PC-9 (cell line): ENCODE measurements at regions not wholly inside any gene's neighbourhood (a gene's known extent, or its start where the extent isn't known, plus 50 kb on each side); places are given as distances from the start of the nearest gene placed in this dataset.

Source experiments
- BruUV-seq: library from RNA; stranded (reverse); fragments of 400-500 nt; replicated peaks from 2 replicates; lab custom pipeline; 2021; lab: Mats Ljungman, UMichigan
- CTCF ChIA-PET: fragments of 300-600 bp; sonication (Branson Sonifier 250); formaldehyde crosslinking; loops from one replicate; lab custom pipeline; 2022; ENCODE audit warnings: antibody characterized with exemption; lab: Charles Lee
- POLR2A ChIA-PET: fragments of 300-600 bp; sonication (Branson Sonifier 250); formaldehyde crosslinking; loops from one replicate; lab custom pipeline; 2022; ENCODE audit warnings: antibody characterized with exemption; ENCODE audit not compliant: unreplicated experiment; lab: Charles Lee
- DNase-seq, 2 experiments: peaks; one replicate each; pipeline versions ENCODE4 v3.0.0 to v3.0.0-alpha.2; 2015 to 2022; ENCODE audit warnings: mixed read lengths in 1 of 2
- H2AFZ ChIP-seq: fragments of 200-600 bp; sonication (generic); 2 replicates; pipeline ENCODE4 v1.8.1; 2017; ENCODE audit warnings: antibody characterized with exemption
- H3F3A ChIP-seq: fragments of 200-600 bp; sonication (generic); 2 replicates; pipeline ENCODE4 v1.8.1; 2017; ENCODE audit warnings: antibody characterized with exemption, mild to moderate bottlenecking, low read depth; ENCODE audit not compliant: insufficient read depth
- H3K27ac ChIP-seq: fragments of 200-600 bp; sonication (generic); 2 replicates; pipeline ENCODE4 v1.6.1; 2016; ENCODE audit warnings: mixed run types
- H3K27me3 ChIP-seq: fragments of 200-600 bp; sonication (generic); 2 replicates; pipeline ENCODE4 v1.6.1; 2016; ENCODE audit warnings: low read depth, mixed run types; ENCODE audit not compliant: insufficient read depth
- H3K36me3 ChIP-seq: fragments of 200-600 bp; sonication (generic); 2 replicates; pipeline ENCODE4 v1.6.1; 2016; ENCODE audit warnings: low read depth, mixed run types
- H3K4me1 ChIP-seq: fragments of 200-600 bp; sonication (generic); replicated peaks from 2 replicates; pipeline ENCODE4 v1.6.1; 2016; ENCODE audit warnings: mixed run types; ENCODE audit not compliant: insufficient read depth
- H3K4me2 ChIP-seq: fragments of 200-600 bp; sonication (generic); 2 replicates; pipeline ENCODE4 v1.6.1; 2017; ENCODE audit warnings: mixed run types
- H3K4me3 ChIP-seq: fragments of 200-600 bp; sonication (generic); 2 replicates; pipeline ENCODE4 v1.6.1; 2016; ENCODE audit warnings: mixed run types
- H3K79me2 ChIP-seq: fragments of 200-600 bp; sonication (generic); 2 replicates; pipeline ENCODE4 v1.6.1; 2017; ENCODE audit warnings: low read depth, mixed run types
- H3K9me2 ChIP-seq: fragments of 200-600 bp; sonication (generic); 2 replicates; pipeline ENCODE4 v1.8.1; 2017; ENCODE audit warnings: mild to moderate bottlenecking; ENCODE audit not compliant: insufficient read depth
- H3K9me3 ChIP-seq: fragments of 200-600 bp; sonication (generic); 2 replicates; pipeline ENCODE4 v1.8.1; 2016; ENCODE audit warnings: low read depth; ENCODE audit not compliant: insufficient read depth
- H4K20me1 ChIP-seq: fragments of 200-600 bp; sonication (generic); 2 replicates; pipeline ENCODE4 v1.8.1; 2017; ENCODE audit not compliant: insufficient read depth
- CTCF ChIP-seq: fragments of 200-600 bp; sonication (generic); conservative IDR thresholded peaks from 2 replicates; pipeline ENCODE4 v1.6.1; 2017; ENCODE audit warnings: mixed run types, antibody characterized with exemption, mild to moderate bottlenecking, moderate library complexity
- EZH2 ChIP-seq: fragments of 200-600 bp; sonication (generic); IDR thresholded peaks from 2 replicates; pipeline ENCODE4 v1.8.0; 2017; ENCODE audit warnings: antibody characterized with exemption, low read depth
- intact Hi-C: fragments of 100-400 bp; cut with micrococcal nuclease; formaldehyde crosslinking; loops from one replicate; pipeline ENCODE4 v1.10.0; 2022; ENCODE audit not compliant: unreplicated experiment

- CTCF ChIA-PET, result no interaction called here
- Histone ChIP-seq H3K27me3 (peaks cover 10% of the 10 kb centered on the region), H3K79me2 (no peaks in the 10 kb centered on the region), H3K4me2 (no peak overlapping the region), H2AFZ (no peak overlapping the region), H3K9me2 (no peaks in the 10 kb centered on the region), H4K20me1 (no peaks in the 10 kb centered on the region; the same call in 1 of the 2 replicates), H3K27ac (no peak overlapping the region), H3F3A (no peaks in the 10 kb centered on the region), H3K4me1 (no peaks in the 10 kb centered on the region), H3K9me3 (no peaks in the 10 kb centered on the region), H3K4me3 (no peak overlapping the region), H3K36me3 (no peaks in the 10 kb centered on the region)
- POLR2A ChIA-PET, result no interaction called here
- DNase-seq, result peak in 1 of 2 experiments; percentile 12
- no peak for TF ChIP-seq CTCF
- intact Hi-C loops, result no loop called here
- BruUV-seq, result no TSS peak
Observed at GRCh38 chr5:16385516-16386090, 80.0 kb downstream of the ZNF622 start.

GRCh38 chr5:16384804-16385203 is 80.8 kb downstream of the ZNF622 start:
- no TSS peak for BruUV-seq
- Histone ChIP-seq H2AFZ (no peak overlapping the region), H3F3A (no peaks in the 10 kb centered on the region), H4K20me1 (no peaks in the 10 kb centered on the region), H3K27ac (no peak overlapping the region), H3K4me1 (no peaks in the 10 kb centered on the region), H3K79me2 (no peaks in the 10 kb centered on the region), H3K27me3 (peaks cover 2% of the 10 kb centered on the region; the same call in 1 of the 2 replicates), H3K36me3 (no peaks in the 10 kb centered on the region), H3K4me2 (no peak overlapping the region), H3K4me3 (no peak overlapping the region), H3K9me3 (no peaks in the 10 kb centered on the region), H3K9me2 (no peaks in the 10 kb centered on the region)
- intact Hi-C loops, result no loop called here
- peak in 1 of 2 experiments; percentile 1 for DNase-seq
- POLR2A ChIA-PET, result no interaction called here
- TF ChIP-seq CTCF (no peak), EZH2 (no peak)
- CTCF ChIA-PET, result no interaction called here

- no peak overlapping the region for H2AFZ ChIP-seq
- H3K4me3 ChIP-seq, result no peak overlapping the region
- no peak overlapping the region for H3K4me2 ChIP-seq
- ChIA-PET CTCF (no interaction called here), POLR2A (no interaction called here)
- BruUV-seq, result no TSS peak
- intact Hi-C loops, result no loop called here
- no peaks in the 10 kb centered on the region for H3K4me1 ChIP-seq
- no peaks in the 10 kb centered on the region for H3K9me3 ChIP-seq
- H3F3A ChIP-seq, result no peaks in the 10 kb centered on the region
- no peaks in the 10 kb centered on the region for H3K79me2 ChIP-seq
- no peaks in the 10 kb centered on the region for H3K36me3 ChIP-seq
- no peaks in the 10 kb centered on the region for H4K20me1 ChIP-seq
- H3K27ac ChIP-seq, result no peak overlapping the region
- DNase-seq, result no peak
- H3K27me3 ChIP-seq, result peaks cover 4% of the 10 kb centered on the region
- H3K9me2 ChIP-seq, result no peaks in the 10 kb centered on the region
- no peak for TF ChIP-seq CTCF
- TF ChIP-seq EZH2, result no peak
Observed at GRCh38 chr5:16384222-16384621, 81.4 kb downstream of the ZNF622 start.
